ENCODE measurements at regions not wholly inside any gene's neighbourhood (a gene's known extent, or its start where the extent isn't known, plus 50 kb on each side); places are given as distances from the start of the nearest gene placed in this dataset.

- Mint-ChIP-seq H3K36me3 (no peaks in the 10 kb centered on the region), H3K4me1 (ENCODE audit: unreplicated experiment) (no peaks in the 10 kb centered on the region), H3K9me3 (peaks cover 7% of the 10 kb centered on the region), H3K27ac (no peak overlapping the region), H3K4me3 (no peak overlapping the region), H3K27me3 (no peaks in the 10 kb centered on the region)
- no peak for DNase-seq (ENCODE audit: extremely low spot score, unreplicated experiment)
- no peak for TF ChIP-seq CTCF (conservative IDR thresholded peaks at IDR 0.05)
These were observed 128.7 kb downstream of the ANKRD50 start for GRCh38 chr4:124583797-124584196.

- DNase-seq (ENCODE audit: extremely low spot score, unreplicated experiment), result no peak
- H3K36me3 Mint-ChIP-seq, result no peaks in the 10 kb centered on the region
- H3K4me1 Mint-ChIP-seq (ENCODE audit: unreplicated experiment), result no peaks in the 10 kb centered on the region
These were observed 122.7 kb downstream of the ANKRD50 start for GRCh38 chr4:124589786-124590185.

GRCh38 chr4:124590480-124590879, 122.1 kb downstream of the ANKRD50 start:
- Mint-ChIP-seq H3K27me3 (no peaks in the 10 kb centered on the region), H3K36me3 (no peaks in the 10 kb centered on the region), H3K4me3 (no peak overlapping the region), H3K4me1 (ENCODE audit: unreplicated experiment) (no peaks in the 10 kb centered on the region), H3K27ac (no peak overlapping the region), H3K9me3 (no peaks in the 10 kb centered on the region)
- no peak for TF ChIP-seq CTCF (conservative IDR thresholded peaks at IDR 0.05)
- no peak for DNase-seq (ENCODE audit: extremely low spot score, unreplicated experiment)

More at GRCh38 chr4:124589786-124590185, 122.7 kb downstream of the ANKRD50 start:
- H3K9me3 Mint-ChIP-seq, result no peaks in the 10 kb centered on the region
- TF ChIP-seq CTCF (conservative IDR thresholded peaks at IDR 0.05), result no peak
- H3K27me3 Mint-ChIP-seq, result no peaks in the 10 kb centered on the region
- no peak overlapping the region for H3K27ac Mint-ChIP-seq
- no peak overlapping the region for H3K4me3 Mint-ChIP-seq

GRCh38 chr4:124591637-124592036, 120.9 kb downstream of the ANKRD50 start:
- Mint-ChIP-seq H3K36me3 (no peaks in the 10 kb centered on the region), H3K4me3 (no peak overlapping the region), H3K9me3 (no peaks in the 10 kb centered on the region), H3K27me3 (no peaks in the 10 kb centered on the region), H3K4me1 (ENCODE audit: unreplicated experiment) (peaks cover 3% of the 10 kb centered on the region), H3K27ac (no peak overlapping the region)
- DNase-seq (ENCODE audit: extremely low spot score, unreplicated experiment), result no peak
- no peak for TF ChIP-seq CTCF (conservative IDR thresholded peaks at IDR 0.05)

GRCh38 chr4:124593494-124593893, 119.0 kb downstream of the ANKRD50 start:
- Mint-ChIP-seq H3K36me3 (no peaks in the 10 kb centered on the region), H3K4me3 (no peak overlapping the region), H3K9me3 (no peaks in the 10 kb centered on the region), H3K27ac (no peak overlapping the region), H3K4me1 (ENCODE audit: unreplicated experiment) (peaks cover 11% of the 10 kb centered on the region), H3K27me3 (no peaks in the 10 kb centered on the region)
- DNase-seq (ENCODE audit: extremely low spot score, unreplicated experiment), result no peak
- TF ChIP-seq CTCF (conservative IDR thresholded peaks at IDR 0.05), result no peak

- H3K9me3 Mint-ChIP-seq, result no peaks in the 10 kb centered on the region
- TF ChIP-seq CTCF (conservative IDR thresholded peaks at IDR 0.05), result no peak
- H3K4me3 Mint-ChIP-seq, result no peak overlapping the region
- no peaks in the 10 kb centered on the region for H3K36me3 Mint-ChIP-seq
- DNase-seq (ENCODE audit: extremely low spot score, unreplicated experiment), result no peak
- peaks cover 11% of the 10 kb centered on the region for H3K4me1 Mint-ChIP-seq (ENCODE audit: unreplicated experiment)
- H3K27me3 Mint-ChIP-seq, result no peaks in the 10 kb centered on the region
- H3K27ac Mint-ChIP-seq, result no peak overlapping the region
These were observed 117.6 kb downstream of the ANKRD50 start for GRCh38 chr4:124594945-124595344.
